Stomach (tissue), 4 donors: ENCODE measurements at regions not wholly inside any gene's neighbourhood (a gene's known extent, or its start where the extent isn't known, plus 50 kb on each side); places are given as distances from the start of the nearest gene placed in this dataset.
A peak's percentile ranks its signal among the peaks of the same experiment; 100 is the strongest.

Source experiments
- CTCF ChIP-seq, 7 experiments: fragments of 450-650 bp in 4 of 7; fragments of 200-600 bp in 3 of 7; sonication (generic) in 3 of 7; IDR thresholded peaks; one replicate each; pipeline ENCODE4 v1.5.1; 2016 to 2019; ENCODE audit warnings: antibody characterized with exemption in 7 of 7, control low read depth in 2 of 7, mild to moderate bottlenecking in 1 of 7
- POLR2A ChIP-seq, 4 donors: fragments of 450-650 bp; IDR thresholded peaks; one replicate each; pipeline ENCODE4 v1.6.1; 2016; ENCODE audit warnings: antibody characterized with exemption in 4 of 4, control low read depth in 2 of 4, mild to moderate bottlenecking in 1 of 4, moderate library complexity in 1 of 4
- POLR2AphosphoS5 ChIP-seq, 3 donors: sonication (generic); formaldehyde crosslinking; IDR thresholded peaks; one replicate each; pipeline ENCODE4 v1.6.1; 2016; ENCODE audit warnings: antibody characterized with exemption in 3 of 3

GRCh38 chr5:172561151-172561550 lies 79.9 kb upstream of the NEURL1B start:
- TF ChIP-seq CTCF (IDR thresholded peaks at IDR 0.05) (no peak), POLR2A (IDR thresholded peaks at IDR 0.05) (no peak), POLR2AphosphoS5 (IDR thresholded peaks at IDR 0.05) (peak in 1 of 3 donors; percentile 9)
